ENCODE measurements at regions not wholly inside any gene's neighbourhood (a gene's known extent, or its start where the extent isn't known, plus 50 kb on each side); places are given as distances from the start of the nearest gene placed in this dataset.

DNA sequence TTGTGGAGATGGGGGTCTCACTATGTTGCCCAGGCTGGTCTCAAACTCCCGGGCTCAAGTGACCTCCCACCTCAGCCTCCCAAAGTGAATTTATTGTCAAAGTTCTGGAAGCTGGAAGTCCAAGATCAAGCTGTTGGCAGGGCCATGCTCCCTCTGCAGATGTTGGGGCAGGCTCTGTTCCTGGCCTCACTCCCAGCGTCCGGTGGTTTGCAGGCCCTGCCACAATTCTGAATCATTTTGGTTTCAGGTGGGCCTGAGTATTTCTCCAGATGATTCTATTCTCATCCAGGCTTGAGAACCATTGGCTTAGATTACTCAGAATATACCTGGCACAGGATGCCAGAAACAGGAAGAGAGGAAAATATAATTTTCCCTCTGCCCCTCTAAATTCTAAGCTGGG lies 737.4 kb downstream of the TNS3 start:
- Mint-ChIP-seq H3K27ac (no peak overlapping the region), H3K27me3 (no peaks in the 10 kb centered on the region)

DNA sequence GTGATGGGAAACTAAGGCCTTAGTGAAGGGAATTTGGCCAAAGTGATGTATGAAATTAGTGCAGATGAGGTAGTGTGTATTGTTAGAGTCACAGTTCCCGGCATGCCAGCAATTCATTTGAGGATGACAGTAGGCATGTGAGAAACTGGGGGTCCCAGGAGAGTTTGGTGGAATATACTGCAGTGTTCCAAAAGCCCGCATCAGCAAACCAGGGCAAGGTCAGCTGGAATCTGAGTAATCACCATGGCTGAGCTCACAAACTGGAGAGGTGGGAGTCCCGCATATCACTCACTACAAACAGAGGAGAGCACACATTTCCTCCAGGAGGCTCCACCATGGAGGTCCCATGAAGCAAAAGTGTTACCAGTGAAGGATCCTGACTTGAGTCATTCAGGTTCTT lies 740.7 kb downstream of the TNS3 start:
- POLR2A ChIA-PET, result no interaction called here
- no peak for ATAC-seq (ENCODE audit: low read depth)
- no peak overlapping the region for H3K27ac Mint-ChIP-seq
- DNase-seq, result no peak
- H3K4me1 Mint-ChIP-seq, result no peaks in the 10 kb centered on the region
- H3K9me3 Mint-ChIP-seq, result peaks cover 9% of the 10 kb centered on the region
- H3K4me3 Mint-ChIP-seq, result no peak overlapping the region
- no peaks in the 10 kb centered on the region for H3K36me3 Mint-ChIP-seq
- no peaks in the 10 kb centered on the region for H3K27me3 Mint-ChIP-seq

More for the DNA sequence above, 737.4 kb downstream of the TNS3 start:
- no peak for ATAC-seq (ENCODE audit: low read depth)
- Mint-ChIP-seq H3K4me1 (no peaks in the 10 kb centered on the region), H3K4me3 (no peak overlapping the region), H3K36me3 (no peaks in the 10 kb centered on the region), H3K9me3 (peaks cover 6% of the 10 kb centered on the region)
- DNase-seq, result no peak
- POLR2A ChIA-PET, result no interaction called here

DNA sequence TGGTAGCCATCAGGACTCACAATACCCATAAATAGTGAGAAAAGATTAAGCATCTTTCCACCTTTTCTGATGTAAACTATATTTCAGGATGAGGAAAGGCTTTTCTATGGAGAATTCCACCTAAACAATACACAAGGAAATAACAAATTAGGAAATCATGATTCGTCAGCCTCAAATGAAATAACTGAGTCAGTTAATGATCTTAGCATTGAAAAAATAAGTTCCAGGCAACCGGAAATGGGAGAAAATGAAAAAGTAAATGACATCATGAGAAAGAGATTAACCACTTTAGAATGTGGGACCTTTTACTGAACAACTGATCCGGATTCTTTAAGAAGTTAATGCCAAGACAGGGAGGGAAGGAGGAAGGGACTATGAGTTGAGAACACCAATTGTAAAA lies 742.3 kb downstream of the TNS3 start:
- H3K27ac Mint-ChIP-seq, result no peak overlapping the region
- POLR2A ChIA-PET, result no interaction called here
- no peaks in the 10 kb centered on the region for H3K4me1 Mint-ChIP-seq
- H3K27me3 Mint-ChIP-seq, result no peaks in the 10 kb centered on the region
- no peak overlapping the region for H3K4me3 Mint-ChIP-seq
- H3K9me3 Mint-ChIP-seq, result peaks cover 8% of the 10 kb centered on the region
- DNase-seq (no peak), ATAC-seq (ENCODE audit: low read depth) (no peak)
- no peaks in the 10 kb centered on the region for H3K36me3 Mint-ChIP-seq

DNA sequence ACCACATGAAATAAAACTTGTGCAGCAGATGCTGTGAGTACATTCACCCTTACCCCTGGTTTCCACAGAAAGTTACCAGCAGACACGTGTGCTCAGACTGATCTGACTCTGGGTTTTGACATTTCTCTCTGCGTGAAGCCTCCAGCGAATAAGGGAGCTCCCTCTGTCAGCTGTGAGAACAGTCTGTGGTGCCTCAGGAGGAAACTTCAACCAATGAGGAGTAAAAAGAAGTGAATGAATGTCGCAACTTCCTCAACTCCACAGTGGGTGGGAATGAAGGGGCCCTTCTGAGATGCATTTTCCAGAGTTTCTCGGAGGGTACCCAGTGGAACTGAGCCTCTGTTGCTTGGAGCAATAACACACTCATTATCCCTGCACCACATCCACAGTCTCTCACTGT lies 743.4 kb downstream of the TNS3 start:
- peaks cover 8% of the 10 kb centered on the region for H3K9me3 Mint-ChIP-seq
- DNase-seq (no peak), ATAC-seq (ENCODE audit: low read depth) (no peak)
- H3K4me1 Mint-ChIP-seq, result no peaks in the 10 kb centered on the region
- H3K27me3 Mint-ChIP-seq, result no peaks in the 10 kb centered on the region
- no peak overlapping the region for H3K4me3 Mint-ChIP-seq
- no peaks in the 10 kb centered on the region for H3K36me3 Mint-ChIP-seq
- POLR2A ChIA-PET, result no interaction called here
- no peak overlapping the region for H3K27ac Mint-ChIP-seq

DNA sequence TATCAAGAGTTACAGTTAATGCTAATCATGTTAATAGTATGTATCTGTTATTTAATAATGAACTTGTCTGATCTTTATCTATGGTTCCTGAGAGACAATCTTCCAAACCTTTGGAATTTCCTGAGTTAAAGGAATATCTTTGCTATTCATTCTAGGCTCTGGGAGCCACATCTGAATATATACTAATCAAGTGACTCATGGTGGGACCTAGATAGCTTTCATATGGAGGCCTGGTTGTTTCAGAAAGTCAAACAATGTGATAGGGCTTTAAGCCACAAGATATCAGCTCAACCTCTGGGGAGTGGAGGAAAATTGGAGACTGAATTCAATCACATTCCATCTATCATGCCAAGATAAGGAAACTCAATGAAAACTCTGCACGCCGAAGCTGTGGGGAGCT lies 746.4 kb downstream of the TNS3 start:
- no peak for ATAC-seq (ENCODE audit: low read depth)
- Mint-ChIP-seq H3K4me1 (no peaks in the 10 kb centered on the region), H3K27ac (no peak overlapping the region), H3K27me3 (no peaks in the 10 kb centered on the region), H3K36me3 (no peaks in the 10 kb centered on the region), H3K4me3 (no peak overlapping the region), H3K9me3 (peaks cover 6% of the 10 kb centered on the region)
- DNase-seq, result no peak
- POLR2A ChIA-PET, result no interaction called here

DNA sequence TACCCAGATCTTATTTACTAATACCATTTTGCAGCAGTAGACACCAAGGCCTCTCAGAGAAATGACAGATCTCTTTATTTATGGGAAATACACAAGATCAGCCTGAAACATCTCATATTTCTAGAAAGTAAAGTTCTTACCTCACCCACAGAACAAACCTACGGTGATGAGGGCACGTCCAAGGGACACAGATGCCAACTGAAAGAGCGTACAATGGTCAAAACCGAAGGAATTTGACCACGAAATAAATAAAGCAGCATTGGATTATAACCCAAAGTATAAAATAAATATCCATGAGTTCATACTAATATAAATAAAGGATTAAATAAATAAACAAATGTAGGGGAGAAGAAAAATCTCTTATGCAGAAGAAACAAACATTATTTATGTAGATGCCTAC lies 747.0 kb downstream of the TNS3 start:
- Mint-ChIP-seq H3K4me3 (no peak overlapping the region), H3K27me3 (no peaks in the 10 kb centered on the region), H3K4me1 (no peaks in the 10 kb centered on the region), H3K27ac (no peak overlapping the region), H3K36me3 (no peaks in the 10 kb centered on the region), H3K9me3 (peaks cover 6% of the 10 kb centered on the region)
- POLR2A ChIA-PET, result no interaction called here
- no peak for DNase-seq
- ATAC-seq (ENCODE audit: low read depth), result no peak

DNA sequence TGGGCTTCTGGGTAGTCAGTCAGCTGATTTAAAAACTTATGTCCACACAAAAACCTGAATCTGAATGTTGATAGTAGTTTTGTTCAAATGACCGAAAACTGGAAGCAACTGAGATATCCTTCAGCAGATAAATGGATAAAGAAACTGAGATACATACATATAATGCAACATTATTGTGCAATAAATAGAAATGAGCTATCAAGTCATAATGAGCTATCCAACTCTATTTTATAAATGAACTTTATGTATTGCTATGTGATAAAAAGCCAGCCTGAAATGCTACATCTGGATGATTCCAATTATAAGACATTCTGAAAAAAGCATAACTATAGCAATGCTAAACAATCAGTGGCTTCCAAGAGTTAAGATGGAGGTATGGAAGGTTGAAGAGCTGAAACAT lies 748.7 kb downstream of the TNS3 start:
- H3K9me3 Mint-ChIP-seq, result peaks cover 4% of the 10 kb centered on the region
- no peak overlapping the region for H3K27ac Mint-ChIP-seq
- H3K4me1 Mint-ChIP-seq, result no peaks in the 10 kb centered on the region
- DNase-seq, result no peak
- ATAC-seq (ENCODE audit: low read depth), result no peak
- no peak overlapping the region for H3K4me3 Mint-ChIP-seq
- no peaks in the 10 kb centered on the region for H3K27me3 Mint-ChIP-seq
- POLR2A ChIA-PET, result no interaction called here
- no peaks in the 10 kb centered on the region for H3K36me3 Mint-ChIP-seq

DNA sequence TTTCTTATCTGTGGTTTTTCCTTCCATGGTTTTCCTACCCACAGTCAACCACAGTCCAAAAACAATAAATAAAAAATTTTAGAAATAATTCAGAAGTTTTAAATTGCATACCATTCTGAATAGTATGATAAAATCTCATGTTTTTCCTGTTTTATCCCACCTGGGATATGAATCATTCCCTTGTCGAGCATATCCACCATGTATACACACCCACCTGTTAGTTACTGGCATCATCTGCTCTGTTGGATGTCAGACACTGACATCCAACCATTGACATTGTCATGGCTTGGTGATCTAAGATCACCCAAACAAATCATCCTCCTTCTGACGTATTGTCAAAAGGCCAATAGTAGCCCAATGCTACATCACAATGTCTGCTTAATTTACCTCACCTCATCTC lies 749.8 kb downstream of the TNS3 start:
- Mint-ChIP-seq H3K4me3 (no peak overlapping the region), H3K9me3 (peaks cover 2% of the 10 kb centered on the region), H3K27ac (no peak overlapping the region), H3K36me3 (no peaks in the 10 kb centered on the region), H3K4me1 (no peaks in the 10 kb centered on the region), H3K27me3 (no peaks in the 10 kb centered on the region)
- ATAC-seq (ENCODE audit: low read depth) (no peak), DNase-seq (no peak)
- POLR2A ChIA-PET, result no interaction called here

DNA sequence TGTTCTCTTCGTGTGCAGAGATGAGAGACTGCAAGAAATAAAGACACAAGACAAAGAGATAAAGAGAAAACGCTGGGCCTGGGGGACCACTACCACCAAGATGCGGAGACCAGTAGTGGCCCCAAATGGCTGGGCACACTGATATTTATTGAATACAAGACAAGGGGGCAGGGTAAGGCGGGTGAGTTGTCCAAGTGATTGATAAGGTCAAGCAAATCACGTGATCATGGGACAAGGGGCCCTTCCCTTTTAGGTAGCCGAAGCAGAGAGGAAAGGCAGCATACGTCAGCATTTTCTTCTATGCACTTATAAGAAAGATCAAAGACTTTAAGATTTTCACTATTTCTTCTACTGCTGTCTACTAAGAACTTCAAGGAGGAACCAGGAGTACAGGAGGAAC lies 762.1 kb downstream of the TNS3 start:
- Mint-ChIP-seq H3K9me3 (peaks cover 6% of the 10 kb centered on the region), H3K4me3 (no peak overlapping the region), H3K27ac (no peak overlapping the region), H3K36me3 (no peaks in the 10 kb centered on the region), H3K27me3 (no peaks in the 10 kb centered on the region), H3K4me1 (no peaks in the 10 kb centered on the region)
- POLR2A ChIA-PET, result no interaction called here
- no peak for DNase-seq
- no peak for ATAC-seq (ENCODE audit: low read depth)

DNA sequence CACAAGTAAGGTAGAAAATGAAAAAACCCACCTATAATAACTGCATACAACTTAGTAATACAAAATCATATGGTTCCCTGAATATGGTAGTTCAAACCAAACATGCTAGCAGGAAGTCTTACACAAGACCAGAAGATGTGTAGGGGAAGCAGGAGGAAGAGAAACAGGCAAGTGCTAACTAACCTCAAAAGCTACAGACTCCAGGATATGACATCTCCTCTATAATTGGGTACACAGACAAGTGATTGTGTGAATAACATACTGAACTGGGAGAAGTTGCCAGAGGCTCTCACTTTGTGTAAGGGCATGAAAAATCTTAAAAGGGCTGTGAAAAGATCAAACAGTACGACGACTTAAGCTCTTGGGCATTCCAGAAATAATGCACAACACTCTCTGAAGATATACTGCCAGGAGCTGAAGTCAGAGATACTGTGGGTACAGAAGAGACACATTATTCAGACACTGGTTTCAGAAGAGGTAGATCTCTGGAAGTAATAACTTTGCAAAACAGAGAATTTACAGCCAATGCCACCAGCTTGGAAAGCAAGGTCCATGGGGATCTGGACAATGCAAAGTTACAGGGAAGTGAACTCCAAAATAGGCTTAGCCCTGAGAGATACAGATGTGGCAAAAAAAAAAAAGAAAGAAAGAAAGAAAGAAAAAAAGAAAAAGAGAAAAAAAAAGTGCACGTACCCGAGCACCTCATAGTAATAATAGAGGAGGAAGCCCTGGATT lies 767.2 kb downstream of the TNS3 start:
- H3K4me1 Mint-ChIP-seq, result no peaks in the 10 kb centered on the region
- no peaks in the 10 kb centered on the region for H3K27me3 Mint-ChIP-seq
- DNase-seq (no peak), ATAC-seq (ENCODE audit: low read depth) (no peak)
- POLR2A ChIA-PET, result no interaction called here
- H3K36me3 Mint-ChIP-seq, result no peaks in the 10 kb centered on the region
- H3K9me3 Mint-ChIP-seq, result peaks cover 7% of the 10 kb centered on the region
- H3K4me3 Mint-ChIP-seq, result no peak overlapping the region
- no peak overlapping the region for H3K27ac Mint-ChIP-seq

DNA sequence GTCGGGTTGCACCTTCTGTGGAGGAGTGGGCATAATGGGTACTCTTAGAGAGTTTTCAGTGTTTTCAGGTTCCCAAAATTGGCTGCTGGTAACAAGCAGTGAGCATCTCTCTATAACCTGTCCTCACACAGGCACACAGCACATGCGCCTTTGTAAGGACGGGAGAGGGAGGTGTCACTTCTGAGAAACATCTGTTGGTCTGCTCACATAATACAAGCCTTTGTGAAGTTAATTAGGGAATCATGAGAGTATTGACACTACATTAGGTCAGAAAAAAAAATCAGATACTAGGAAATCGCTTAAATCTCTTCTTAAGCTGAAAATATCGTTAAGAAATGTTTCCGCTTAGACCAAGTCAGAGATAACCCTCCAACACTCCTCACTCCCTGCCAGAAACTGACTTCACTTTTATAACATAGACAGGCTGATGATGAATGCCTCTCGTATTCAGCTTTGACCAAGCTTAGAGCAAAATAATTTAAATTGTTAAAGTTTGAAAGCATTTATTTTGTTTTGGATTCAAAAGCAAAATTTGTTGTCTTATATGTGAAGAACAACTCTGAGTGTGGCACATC lies 769.7 kb downstream of the TNS3 start:
- H3K4me3 Mint-ChIP-seq, result no peak overlapping the region
- H3K27me3 Mint-ChIP-seq, result no peaks in the 10 kb centered on the region
- no peak for ATAC-seq (ENCODE audit: low read depth)
- peaks cover 14% of the 10 kb centered on the region for H3K9me3 Mint-ChIP-seq
- H3K36me3 Mint-ChIP-seq, result no peaks in the 10 kb centered on the region
- H3K27ac Mint-ChIP-seq, result no peak overlapping the region
- DNase-seq, result no peak
- H3K4me1 Mint-ChIP-seq, result no peaks in the 10 kb centered on the region
- POLR2A ChIA-PET, result no interaction called here

DNA sequence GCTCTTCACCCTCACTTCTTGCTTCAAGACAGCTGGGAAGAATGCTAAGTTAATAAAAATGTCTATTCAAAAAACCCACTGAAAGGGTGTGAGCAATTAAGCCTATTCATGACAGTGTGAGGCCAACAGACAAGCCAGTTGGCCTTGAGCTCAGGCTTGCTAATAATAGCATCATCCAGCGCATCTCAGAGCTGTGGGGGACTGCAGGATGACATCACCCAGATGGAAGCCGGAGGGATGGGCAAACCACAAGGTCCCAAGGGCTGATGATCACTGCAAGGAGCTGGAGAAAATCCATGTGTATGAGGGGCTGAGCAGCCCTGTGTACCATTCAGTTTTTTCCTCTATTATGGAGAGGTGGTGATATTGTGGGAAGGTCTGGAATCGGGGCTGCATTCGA lies 770.4 kb downstream of the TNS3 start:
- H3K27ac Mint-ChIP-seq, result no peak overlapping the region
- POLR2A ChIA-PET, result no interaction called here
- H3K4me3 Mint-ChIP-seq, result no peak overlapping the region
- H3K27me3 Mint-ChIP-seq, result no peaks in the 10 kb centered on the region
- ATAC-seq (ENCODE audit: low read depth), result no peak
- no peaks in the 10 kb centered on the region for H3K4me1 Mint-ChIP-seq
- H3K36me3 Mint-ChIP-seq, result no peaks in the 10 kb centered on the region
- peaks cover 14% of the 10 kb centered on the region for H3K9me3 Mint-ChIP-seq
- DNase-seq, result no peak

DNA sequence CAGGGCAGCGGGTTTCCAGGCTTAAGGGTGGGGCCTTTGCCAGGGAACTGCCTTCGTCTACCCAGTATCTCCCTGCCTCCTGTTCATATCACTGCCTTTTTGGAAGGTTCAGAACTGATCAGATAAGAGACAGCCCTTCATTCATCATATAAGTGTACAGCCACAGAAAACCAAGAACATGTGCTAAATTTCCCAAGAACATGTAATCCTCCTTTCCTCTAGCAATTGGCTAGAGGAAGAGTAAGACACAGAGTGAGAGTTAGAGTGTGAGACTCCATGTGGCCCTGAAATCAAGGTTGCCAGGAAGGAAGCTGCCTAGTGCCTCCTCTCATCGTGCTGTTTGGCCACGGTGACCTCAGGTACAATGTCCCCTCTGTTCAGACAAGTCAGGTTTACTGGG lies 770.9 kb downstream of the TNS3 start:
- no peak overlapping the region for H3K27ac Mint-ChIP-seq

DNA sequence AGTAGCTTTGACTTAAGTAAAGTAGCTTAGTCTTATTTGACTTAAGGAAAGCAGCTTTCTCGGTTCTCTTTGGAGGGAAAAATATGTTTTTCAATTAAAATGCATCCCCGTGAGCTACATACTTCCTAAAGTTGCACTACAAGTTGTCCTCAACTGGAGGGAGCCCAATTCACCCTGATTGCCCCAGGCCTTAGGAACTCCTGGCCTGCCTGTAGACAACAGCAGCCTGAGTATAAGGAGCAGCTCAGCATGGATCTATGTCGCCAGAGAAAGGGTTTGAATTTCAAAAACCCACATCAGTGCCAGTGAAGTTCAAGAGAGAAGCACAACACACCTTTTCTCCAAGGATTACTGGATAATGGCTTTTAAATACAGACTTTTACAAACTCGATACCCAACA lies 772.0 kb downstream of the TNS3 start:
- DNase-seq (no peak), ATAC-seq (ENCODE audit: low read depth) (no peak)
- peaks cover 14% of the 10 kb centered on the region for H3K9me3 Mint-ChIP-seq
- H3K4me1 Mint-ChIP-seq, result no peaks in the 10 kb centered on the region
- no peaks in the 10 kb centered on the region for H3K36me3 Mint-ChIP-seq
- POLR2A ChIA-PET, result no interaction called here
- H3K27me3 Mint-ChIP-seq, result no peaks in the 10 kb centered on the region
- no peak overlapping the region for H3K4me3 Mint-ChIP-seq
- H3K27ac Mint-ChIP-seq, result no peak overlapping the region

More for the DNA sequence above, 770.9 kb downstream of the TNS3 start:
- Mint-ChIP-seq H3K4me3 (no peak overlapping the region), H3K9me3 (peaks cover 14% of the 10 kb centered on the region), H3K36me3 (no peaks in the 10 kb centered on the region), H3K27me3 (no peaks in the 10 kb centered on the region), H3K4me1 (no peaks in the 10 kb centered on the region)
- ATAC-seq (ENCODE audit: low read depth) (no peak), DNase-seq (no peak)
- POLR2A ChIA-PET, result no interaction called here

DNA sequence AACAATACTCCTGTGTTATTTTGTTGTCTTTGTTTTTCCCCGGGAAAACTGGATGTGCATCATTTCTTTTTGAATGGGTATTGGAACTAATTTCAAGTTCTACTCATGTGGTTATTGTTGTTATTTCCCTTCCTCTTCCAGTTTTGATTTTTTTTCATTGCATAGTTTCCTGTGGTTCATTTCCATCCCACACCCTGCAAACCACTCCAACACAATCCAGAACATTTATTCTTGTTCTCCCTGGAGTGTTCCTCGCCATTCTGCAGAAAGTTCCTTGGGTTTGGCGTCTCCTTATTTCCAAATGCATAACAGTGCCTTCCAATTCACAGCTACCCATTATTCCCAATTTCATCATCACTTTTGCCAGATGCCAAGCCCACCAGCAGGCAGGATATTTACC lies 775.1 kb downstream of the TNS3 start:
- POLR2A ChIA-PET, result no interaction called here
- ATAC-seq (ENCODE audit: low read depth) (no peak), DNase-seq (no peak)
- Mint-ChIP-seq H3K4me3 (no peak overlapping the region), H3K36me3 (no peaks in the 10 kb centered on the region), H3K27me3 (no peaks in the 10 kb centered on the region), H3K27ac (no peak overlapping the region), H3K4me1 (no peaks in the 10 kb centered on the region), H3K9me3 (peaks cover 11% of the 10 kb centered on the region)
